Naive thymus-derived CD8-positive, alpha-beta T cell (primary cell): ENCODE measurements at regions not wholly inside any gene's neighbourhood (a gene's known extent, or its start where the extent isn't known, plus 50 kb on each side); places are given as distances from the start of the nearest gene placed in this dataset.

Experiments used
- ATAC-seq, 2 donors: fragments of 150-1000 bp; cut with Tn5 transposase in 1 of 2; sonication (Bioruptor Pico), chemical (Tn5 transposase) in 1 of 2; 1 replicate in 1 of 2; 2 replicates in 1 of 2; pipeline ENCODE4 v1.10.0; 2021; ENCODE audit warnings: mild to moderate bottlenecking in 2 of 2, moderate library complexity in 2 of 2
- POLR2A ChIA-PET: fragments of 350-600 bp; sonication (Branson Sonifier 250); formaldehyde crosslinking; loops from one replicate; lab custom pipeline; 2021; ENCODE audit warnings: antibody characterized with exemption; lab: Charles Lee
- DNase-seq, 10 donors: peaks; one replicate each; pipeline versions ENCODE4 v3.0.0 to v3.0.0-alpha.2; 2020 to 2022
- H3K27ac Mint-ChIP-seq, 10 donors: one replicate each; pipeline ENCODE4 v1.8.0; 2020 to 2022; ENCODE audit warnings: mild to moderate bottlenecking in 10 of 10, mixed read lengths in 10 of 10, moderate library complexity in 4 of 10, inconsistent platforms in 1 of 10
- H3K27me3 Mint-ChIP-seq, 5 donors: one replicate each; pipeline ENCODE4 v1.8.0; 2021 to 2022; ENCODE audit warnings: mixed read lengths in 5 of 5
- H3K36me3 Mint-ChIP-seq, 3 donors: one replicate each; pipeline ENCODE4 v1.8.0; 2020 to 2022; ENCODE audit warnings: mixed read lengths in 3 of 3, mild to moderate bottlenecking in 2 of 3, inconsistent platforms in 1 of 3
- H3K4me1 Mint-ChIP-seq, 4 donors: one replicate each; pipeline ENCODE4 v1.8.0; 2021 to 2022; ENCODE audit warnings: mixed read lengths in 4 of 4
- H3K4me3 Mint-ChIP-seq, 10 donors: one replicate each; pipeline ENCODE4 v1.8.0; 2020 to 2022; ENCODE audit warnings: mild to moderate bottlenecking in 10 of 10, mixed read lengths in 10 of 10, moderate library complexity in 6 of 10, inconsistent platforms in 1 of 10
- H3K9me3 Mint-ChIP-seq, 9 donors: one replicate each; pipeline ENCODE4 v1.8.0; 2020 to 2022; ENCODE audit warnings: mixed read lengths in 9 of 9, mild to moderate bottlenecking in 3 of 9, inconsistent platforms in 1 of 9, moderate library complexity in 1 of 9

DNA sequence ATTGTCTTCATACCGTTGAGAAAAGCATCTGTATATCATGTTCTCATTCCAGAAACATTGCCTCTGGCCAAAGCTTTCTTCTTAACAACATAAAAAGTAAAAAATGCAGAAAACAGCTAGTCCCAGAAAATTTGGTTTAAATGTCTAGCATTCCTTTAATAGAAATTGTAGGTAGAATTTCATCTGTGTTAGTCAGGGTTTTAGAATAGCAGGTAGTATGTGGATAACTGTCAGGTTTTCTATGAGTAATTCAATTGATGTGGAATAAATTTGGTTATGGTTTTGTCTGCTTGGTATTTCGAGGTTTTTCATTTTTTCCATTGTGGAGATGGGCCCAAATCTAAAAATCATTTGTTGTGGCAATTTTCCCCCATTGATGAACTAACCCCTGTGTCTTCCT, 616.7 kb downstream of the KCNJ2 start:
- no peaks in the 10 kb centered on the region for H3K4me1 Mint-ChIP-seq
- no peak for ATAC-seq
- peaks cover 0 to 21% (median 3%) of the 10 kb centered on the region in 9 donors for H3K9me3 Mint-ChIP-seq
- no peak overlapping the region for H3K27ac Mint-ChIP-seq
- peaks cover 0 to 5% (median 0%) of the 10 kb centered on the region in 5 donors for H3K27me3 Mint-ChIP-seq
- H3K36me3 Mint-ChIP-seq = peaks cover 0 to 5% (median 0%) of the 10 kb centered on the region in 3 donors
- H3K4me3 Mint-ChIP-seq = no peak overlapping the region
- POLR2A ChIA-PET = no interaction called here
- DNase-seq = no peak

DNA sequence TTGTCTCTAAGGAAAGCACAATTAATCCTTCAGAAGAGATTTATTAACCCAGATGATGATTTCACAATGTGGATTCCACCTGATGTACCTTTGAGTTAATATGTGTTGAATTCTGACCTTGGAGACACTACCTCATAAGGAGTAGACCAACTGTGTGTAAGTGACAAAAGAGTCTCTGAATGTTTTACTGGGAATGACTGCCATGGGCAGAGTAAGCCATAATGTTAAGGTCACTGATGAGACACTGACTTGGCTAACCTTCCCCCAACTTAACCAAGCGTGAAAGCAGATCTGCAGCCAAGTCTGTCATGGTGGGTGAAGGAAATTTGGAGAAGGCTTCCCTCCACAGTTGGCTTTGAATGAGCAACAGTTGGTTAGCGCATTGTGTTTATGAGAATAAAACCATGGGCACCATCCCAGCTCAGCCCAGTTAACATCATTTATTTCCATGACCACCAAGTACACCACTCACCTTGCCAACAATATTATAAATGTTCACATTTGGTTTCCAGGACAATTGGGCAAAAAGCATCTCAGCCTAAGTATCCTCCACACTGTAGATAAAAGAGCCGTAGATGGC, 618.5 kb downstream of the KCNJ2 start:
- H3K9me3 Mint-ChIP-seq = peaks cover 0 to 21% (median 3%) of the 10 kb centered on the region in 9 donors

DNA sequence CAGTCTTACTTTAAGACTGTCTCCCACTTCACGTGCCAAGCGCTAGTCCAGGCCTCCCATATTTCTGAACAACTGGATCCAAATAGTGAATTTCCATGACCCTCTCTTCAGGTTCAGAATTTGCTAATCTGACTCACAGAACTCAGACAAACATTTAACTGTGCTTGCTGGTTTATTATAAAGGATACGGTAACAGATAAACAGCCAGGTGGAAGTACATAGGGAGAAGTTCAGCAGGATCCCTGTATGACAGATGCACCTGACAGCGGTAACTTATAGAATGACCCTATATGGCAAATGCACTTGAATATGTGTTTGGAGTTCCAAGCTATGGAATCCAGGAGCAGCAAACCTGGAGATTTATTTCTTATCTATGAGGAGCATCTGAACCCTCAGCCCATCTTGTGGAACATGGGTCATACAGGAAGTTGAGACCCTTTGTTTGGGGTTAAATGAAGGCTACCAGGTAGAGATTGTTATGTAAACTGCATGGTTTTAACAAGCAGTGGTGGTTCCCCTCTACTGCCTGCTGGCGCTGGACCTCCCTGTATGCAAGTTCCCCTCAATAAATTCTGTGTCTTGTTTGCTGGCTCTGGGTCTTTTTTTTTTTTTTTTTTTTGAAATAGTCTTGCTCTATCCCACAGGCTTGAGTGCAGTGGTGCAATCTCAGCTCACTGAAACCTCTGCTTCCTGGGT, 622.6 kb downstream of the KCNJ2 start:
- Mint-ChIP-seq H3K4me3 (no peak overlapping the region), H3K27me3 (peaks cover 0 to 5% (median 0%) of the 10 kb centered on the region in 5 donors), H3K27ac (no peak overlapping the region), H3K36me3 (peaks cover 0 to 5% (median 0%) of the 10 kb centered on the region in 3 donors), H3K9me3 (peaks cover 0 to 16% (median 3%) of the 10 kb centered on the region in 9 donors), H3K4me1 (no peaks in the 10 kb centered on the region)
- DNase-seq (no peak), ATAC-seq (no peak)
- POLR2A ChIA-PET = no interaction called here

More for the DNA sequence above, 618.5 kb downstream of the KCNJ2 start:
- Mint-ChIP-seq H3K27ac (no peak overlapping the region), H3K4me3 (no peak overlapping the region), H3K4me1 (no peaks in the 10 kb centered on the region), H3K36me3 (peaks cover 0 to 5% (median 0%) of the 10 kb centered on the region in 3 donors), H3K27me3 (peaks cover 0 to 5% (median 0%) of the 10 kb centered on the region in 5 donors)
- POLR2A ChIA-PET = no interaction called here
- DNase-seq (no peak), ATAC-seq (no peak)

DNA sequence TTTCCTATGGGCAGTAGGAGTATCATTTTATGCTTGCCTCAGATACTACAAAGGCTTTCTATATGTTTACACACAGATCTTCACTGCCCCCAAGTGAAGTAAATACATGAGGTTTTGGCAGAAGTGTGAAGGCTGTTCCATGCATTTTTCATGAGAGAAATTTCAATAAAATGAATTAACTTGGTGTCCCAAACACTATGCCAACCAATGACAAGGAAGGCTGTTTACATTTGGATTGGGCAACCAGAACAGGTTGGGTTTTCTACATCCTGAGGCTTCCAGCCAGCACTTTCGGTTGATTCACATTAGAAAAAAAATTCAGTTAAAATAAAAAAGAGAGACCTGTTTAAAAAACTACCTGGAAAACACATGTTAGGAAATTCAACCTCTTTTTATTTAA, 625.4 kb downstream of the KCNJ2 start:
- H3K4me3 Mint-ChIP-seq = no peak overlapping the region
- DNase-seq = no peak
- peaks cover 0 to 3% (median 0%) of the 10 kb centered on the region in 5 donors for H3K27me3 Mint-ChIP-seq
- peaks cover 0 to 5% (median 0%) of the 10 kb centered on the region in 3 donors for H3K36me3 Mint-ChIP-seq
- POLR2A ChIA-PET = no interaction called here
- no peak overlapping the region for H3K27ac Mint-ChIP-seq
- peaks cover 0 to 15% (median 3%) of the 10 kb centered on the region in 9 donors for H3K9me3 Mint-ChIP-seq
- H3K4me1 Mint-ChIP-seq = no peaks in the 10 kb centered on the region
- no peak for ATAC-seq

DNA sequence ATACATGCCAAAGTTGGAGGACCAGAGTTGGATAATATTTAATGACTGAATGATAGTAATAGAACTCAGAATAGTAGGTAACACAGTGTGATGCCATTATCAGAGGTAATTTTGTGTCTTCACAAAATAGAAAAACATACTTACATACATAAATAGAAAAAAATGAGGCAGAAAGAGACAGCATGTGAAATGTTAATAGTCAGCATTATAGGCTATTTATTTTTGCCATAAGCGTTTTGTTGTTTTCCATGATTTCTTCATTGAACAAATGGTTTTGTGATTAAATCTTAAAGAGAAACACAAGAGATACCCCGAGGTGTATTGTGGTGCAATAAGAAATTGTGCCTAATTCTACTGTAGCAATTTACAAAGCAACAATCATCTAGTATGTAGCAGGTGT, 626.3 kb downstream of the KCNJ2 start:
- Mint-ChIP-seq H3K4me1 (no peaks in the 10 kb centered on the region), H3K9me3 (peaks cover 0 to 7% (median 3%) of the 10 kb centered on the region in 9 donors), H3K27ac (no peak overlapping the region), H3K4me3 (no peak overlapping the region), H3K27me3 (peaks cover 0 to 3% (median 0%) of the 10 kb centered on the region in 5 donors), H3K36me3 (peaks cover 0 to 4% (median 0%) of the 10 kb centered on the region in 3 donors)
- POLR2A ChIA-PET = no interaction called here
- DNase-seq (no peak), ATAC-seq (no peak)

DNA sequence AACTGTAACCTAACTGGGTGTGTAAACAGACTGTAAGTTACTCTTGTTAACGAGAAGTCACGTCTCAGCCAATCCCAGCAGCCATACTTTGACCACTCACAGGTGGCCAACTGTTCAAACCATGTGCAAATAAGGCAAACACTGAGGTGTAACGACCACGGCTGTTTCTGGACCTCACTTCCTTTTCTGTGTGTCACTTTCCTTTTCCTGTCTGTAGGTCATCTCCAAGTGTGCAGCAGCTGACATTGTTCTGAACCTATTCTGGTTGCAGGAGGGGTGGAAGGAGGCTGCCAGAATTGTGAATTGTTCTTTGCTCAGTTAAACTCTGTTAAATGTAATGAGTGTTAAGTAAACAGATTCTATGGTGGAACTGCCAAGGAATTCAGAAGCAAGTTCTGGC, 627.4 kb downstream of the KCNJ2 start:
- peaks cover 0 to 4% (median 0%) of the 10 kb centered on the region in 3 donors for H3K36me3 Mint-ChIP-seq
- H3K4me3 Mint-ChIP-seq = no peak overlapping the region
- DNase-seq = no peak
- peaks cover 0 to 3% (median 0%) of the 10 kb centered on the region in 5 donors for H3K27me3 Mint-ChIP-seq
- no peak for ATAC-seq
- peaks cover 0 to 7% (median 3%) of the 10 kb centered on the region in 9 donors for H3K9me3 Mint-ChIP-seq
- POLR2A ChIA-PET = no interaction called here
- H3K4me1 Mint-ChIP-seq = no peaks in the 10 kb centered on the region
- H3K27ac Mint-ChIP-seq = no peak overlapping the region

DNA sequence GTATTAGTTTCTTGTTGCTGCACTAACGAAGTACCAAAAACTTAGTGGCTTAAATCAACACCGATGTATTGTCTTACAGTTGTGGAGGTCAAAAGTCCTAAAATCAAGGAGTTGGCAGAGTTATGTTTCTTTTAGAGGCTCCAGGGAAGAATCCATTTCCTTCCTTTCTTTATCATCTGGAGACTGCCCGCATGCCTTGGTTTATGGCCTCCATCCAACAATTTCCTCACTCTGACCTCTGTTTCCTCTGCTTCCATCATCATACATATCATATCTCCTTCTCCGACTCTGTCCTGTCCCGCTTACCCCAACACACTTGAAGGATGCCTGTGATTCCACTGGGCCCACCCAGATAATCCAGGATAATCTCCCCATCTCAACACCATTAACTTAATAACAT, 627.8 kb downstream of the KCNJ2 start:
- Mint-ChIP-seq H3K9me3 (peaks cover 0 to 7% (median 3%) of the 10 kb centered on the region in 9 donors), H3K4me1 (no peaks in the 10 kb centered on the region), H3K4me3 (no peak overlapping the region), H3K27me3 (peaks cover 0 to 3% (median 0%) of the 10 kb centered on the region in 5 donors), H3K27ac (no peak overlapping the region), H3K36me3 (peaks cover 0 to 4% (median 0%) of the 10 kb centered on the region in 3 donors)
- POLR2A ChIA-PET = no interaction called here
- no peak for ATAC-seq
- DNase-seq = no peak

DNA sequence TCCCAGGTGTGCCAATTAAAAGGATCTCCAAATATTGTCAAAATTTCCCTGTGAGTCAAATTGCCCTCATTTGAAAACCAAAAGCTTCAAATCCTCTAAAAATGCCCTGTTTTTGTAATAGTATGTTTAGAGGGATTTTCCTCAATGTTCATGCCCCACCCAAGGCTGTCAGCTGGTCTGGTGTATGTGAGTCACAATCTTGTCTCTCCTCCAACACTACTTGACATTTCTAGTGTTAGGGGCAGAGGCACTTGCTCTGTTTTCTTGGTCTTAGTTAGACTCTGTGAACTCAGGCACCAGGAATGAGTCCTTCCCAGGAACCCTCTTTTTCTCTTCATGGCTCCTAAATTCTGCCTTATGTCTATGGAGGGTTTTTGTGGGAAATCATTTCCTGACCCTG, 634.8 kb downstream of the KCNJ2 start:
- Mint-ChIP-seq H3K36me3 (no peaks in the 10 kb centered on the region), H3K27me3 (peaks cover 0 to 5% (median 0%) of the 10 kb centered on the region in 5 donors), H3K27ac (no peak overlapping the region), H3K4me3 (no peak overlapping the region), H3K4me1 (no peaks in the 10 kb centered on the region), H3K9me3 (peaks cover 0 to 5% (median 0%) of the 10 kb centered on the region in 9 donors)
- DNase-seq = no peak
- ATAC-seq = no peak
- POLR2A ChIA-PET = no interaction called here

DNA sequence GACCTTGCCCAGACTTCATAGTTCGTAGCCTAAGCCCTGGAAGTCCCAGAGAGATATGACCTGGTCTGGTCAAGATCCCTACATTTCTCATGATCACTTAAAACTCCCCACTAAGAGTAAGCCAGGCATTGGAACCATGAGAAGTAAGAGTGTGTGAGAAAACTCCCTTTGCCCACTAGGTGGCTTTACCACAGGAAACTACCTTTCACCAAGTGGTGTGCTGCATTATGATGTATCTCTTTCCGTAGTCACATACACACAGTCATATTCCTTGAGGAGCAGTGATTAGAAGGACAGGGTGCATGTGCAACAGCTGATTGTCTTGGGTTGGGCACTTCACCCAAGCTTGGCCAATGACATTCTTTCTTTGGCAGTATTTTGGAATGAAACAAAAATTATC, 639.3 kb downstream of the KCNJ2 start:
- Mint-ChIP-seq H3K4me1 (no peaks in the 10 kb centered on the region), H3K27ac (no peak overlapping the region), H3K4me3 (no peak overlapping the region), H3K9me3 (peaks cover 0 to 2% (median 0%) of the 10 kb centered on the region in 9 donors), H3K36me3 (no peaks in the 10 kb centered on the region), H3K27me3 (peaks cover 0 to 10% (median 4%) of the 10 kb centered on the region in 5 donors)
- POLR2A ChIA-PET = no interaction called here
- no peak for DNase-seq
- ATAC-seq = no peak

DNA sequence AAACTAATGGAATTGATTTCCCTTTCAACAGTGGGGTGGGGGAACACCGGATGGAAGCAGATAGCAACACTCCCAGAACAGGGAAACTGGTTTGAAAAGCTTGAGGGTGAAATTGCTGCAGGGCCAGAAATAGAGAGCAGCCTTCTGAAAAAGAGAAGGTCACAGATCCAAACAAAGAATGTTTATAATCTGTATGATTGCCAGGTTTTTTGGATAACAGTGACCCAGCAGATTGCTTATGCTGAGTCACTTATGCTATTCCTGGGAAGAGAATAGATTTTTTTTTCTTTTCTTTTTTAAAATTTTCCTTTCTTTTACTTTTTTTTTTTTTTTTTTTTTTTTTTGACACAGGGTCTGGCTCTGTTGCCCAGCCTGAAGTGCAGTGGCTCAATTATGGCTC, 641.3 kb downstream of the KCNJ2 start:
- ATAC-seq = no peak
- Mint-ChIP-seq H3K36me3 (no peaks in the 10 kb centered on the region), H3K4me3 (no peak overlapping the region), H3K27ac (no peak overlapping the region), H3K27me3 (peaks cover 0 to 10% (median 0%) of the 10 kb centered on the region in 5 donors), H3K9me3 (peaks cover 0 to 7% (median 0%) of the 10 kb centered on the region in 9 donors), H3K4me1 (no peaks in the 10 kb centered on the region)
- no peak for DNase-seq
- POLR2A ChIA-PET = no interaction called here

DNA sequence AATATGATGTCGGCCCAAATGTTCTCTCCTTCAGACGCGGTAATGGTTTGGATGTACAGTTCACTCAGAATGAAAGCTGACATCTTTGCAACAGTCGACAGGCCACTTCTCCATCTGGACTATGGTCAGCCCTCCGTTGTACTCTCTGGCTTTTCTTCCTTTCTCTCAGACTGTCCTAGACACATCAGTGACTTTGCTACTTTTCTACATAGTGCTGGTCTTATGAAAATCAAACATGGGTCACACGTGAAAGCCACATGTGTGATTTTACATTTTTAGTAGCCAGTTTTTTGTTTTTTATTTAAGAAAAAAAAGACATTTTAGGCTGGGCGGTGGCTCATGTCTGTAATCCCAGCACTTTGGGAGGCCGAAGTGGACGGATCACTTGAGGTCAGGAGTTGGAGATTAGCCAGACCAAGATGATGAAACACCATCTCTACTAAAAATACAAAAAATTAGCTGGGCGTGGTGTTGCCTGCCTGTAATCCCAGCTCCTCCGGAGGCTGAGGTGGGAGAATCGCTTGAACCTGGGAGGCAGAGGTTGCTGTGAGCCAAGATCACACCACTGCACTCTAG, 644.1 kb downstream of the KCNJ2 start:
- no peak for DNase-seq
- no peak overlapping the region for H3K27ac Mint-ChIP-seq
- peaks cover 0 to 10% (median 0%) of the 10 kb centered on the region in 9 donors for H3K9me3 Mint-ChIP-seq

DNA sequence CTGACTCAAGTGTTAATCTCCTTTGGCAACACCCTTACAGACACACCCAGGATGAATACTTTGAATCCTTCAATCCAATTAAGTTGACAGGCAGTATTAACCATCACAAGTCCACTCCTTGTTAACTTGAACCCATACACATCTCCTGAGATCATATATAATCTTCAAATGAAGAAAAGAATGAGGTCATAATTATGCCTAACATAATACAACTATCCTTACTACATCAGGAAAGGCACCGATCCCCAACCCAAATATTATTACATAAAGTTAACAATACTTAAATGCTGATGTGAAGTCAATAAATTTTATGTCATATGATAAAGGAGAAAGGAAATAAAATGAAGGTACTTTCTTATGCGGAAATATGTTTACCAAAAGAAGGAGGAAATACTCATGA, 649.9 kb downstream of the KCNJ2 start:
- Mint-ChIP-seq H3K27ac (no peak overlapping the region), H3K4me3 (no peak overlapping the region), H3K27me3 (no peaks in the 10 kb centered on the region), H3K36me3 (no peaks in the 10 kb centered on the region), H3K4me1 (no peaks in the 10 kb centered on the region), H3K9me3 (peaks cover 0 to 18% (median 4%) of the 10 kb centered on the region in 9 donors)
- POLR2A ChIA-PET = no interaction called here
- ATAC-seq = no peak
- no peak for DNase-seq

More for the DNA sequence above, 644.1 kb downstream of the KCNJ2 start:
- peaks cover 0 to 10% (median 0%) of the 10 kb centered on the region in 5 donors for H3K27me3 Mint-ChIP-seq
- H3K4me1 Mint-ChIP-seq = no peaks in the 10 kb centered on the region
- H3K36me3 Mint-ChIP-seq = no peaks in the 10 kb centered on the region
- no peak overlapping the region for H3K4me3 Mint-ChIP-seq
- POLR2A ChIA-PET = no interaction called here
- no peak for ATAC-seq

DNA sequence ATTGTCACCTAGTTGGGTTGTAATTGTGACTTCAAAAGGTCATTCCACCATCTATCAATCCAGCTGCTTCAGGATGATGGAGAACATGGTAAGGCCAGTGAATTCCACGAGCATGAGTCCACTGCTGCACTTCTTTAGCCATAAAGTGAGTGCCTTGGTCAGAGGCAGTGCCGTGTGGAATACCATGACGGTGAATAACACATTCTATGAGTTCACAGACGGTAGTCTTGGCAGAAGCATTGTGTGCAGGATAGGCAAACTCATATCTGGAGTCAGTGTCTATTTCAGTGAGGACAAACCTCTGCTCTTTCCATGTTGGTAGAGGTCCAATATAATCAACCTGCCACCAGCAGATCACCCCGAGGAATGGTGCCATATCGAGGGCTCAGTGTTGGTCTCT, 650.9 kb downstream of the KCNJ2 start:
- Mint-ChIP-seq H3K4me1 (no peaks in the 10 kb centered on the region), H3K27me3 (no peaks in the 10 kb centered on the region), H3K36me3 (no peaks in the 10 kb centered on the region), H3K4me3 (no peak overlapping the region), H3K9me3 (peaks cover 0 to 18% (median 4%) of the 10 kb centered on the region in 9 donors), H3K27ac (peak overlapping the region in 1 of 10 donors; percentile 20)
- no peak for DNase-seq
- no peak for ATAC-seq
- POLR2A ChIA-PET = no interaction called here
